T-helper 1 cell treated with Interleukin-12 subunit alpha and Interleukin-12 subunit beta and Interleukin-4 antibody, amounts not matched to agents 30 μg/mL and 1 μg/mL, for 36 hours (primary cell): ENCODE measurements at regions not wholly inside any gene's neighbourhood (a gene's known extent, or its start where the extent isn't known, plus 50 kb on each side); places are given as distances from the start of the nearest gene placed in this dataset.

ENCODE experiments used
- H3K27ac Mint-ChIP-seq: one replicate; pipeline ENCODE4 v1.8.0; 2021; ENCODE audit warnings: mild to moderate bottlenecking, mixed read lengths
- H3K27me3 Mint-ChIP-seq: one replicate; pipeline ENCODE4 v1.8.0; 2021; ENCODE audit warnings: low read depth, mixed read lengths
- H3K36me3 Mint-ChIP-seq: one replicate; pipeline ENCODE4 v1.8.0; 2021; ENCODE audit warnings: low read depth, mixed read lengths
- H3K4me1 Mint-ChIP-seq: one replicate; pipeline ENCODE4 v1.8.0; 2021; ENCODE audit warnings: low read depth, mixed read lengths
- H3K4me3 Mint-ChIP-seq: one replicate; pipeline ENCODE4 v1.8.0; 2021; ENCODE audit warnings: mild to moderate bottlenecking, moderate library complexity, mixed read lengths
- H3K9me3 Mint-ChIP-seq: one replicate; pipeline ENCODE4 v1.8.0; 2021; ENCODE audit warnings: mixed read lengths

- no peaks in the 10 kb centered on the region for H3K9me3 Mint-ChIP-seq
- H3K27me3 Mint-ChIP-seq, result no peaks in the 10 kb centered on the region
- H3K4me3 Mint-ChIP-seq, result no peak overlapping the region
- no peak overlapping the region for H3K27ac Mint-ChIP-seq
- no peaks in the 10 kb centered on the region for H3K4me1 Mint-ChIP-seq
- no peaks in the 10 kb centered on the region for H3K36me3 Mint-ChIP-seq
Observed at GRCh38 chr2:71898375-71898774, 249.3 kb downstream of the CYP26B1 start.

- Mint-ChIP-seq H3K27me3 (no peaks in the 10 kb centered on the region), H3K4me1 (no peaks in the 10 kb centered on the region), H3K27ac (no peak overlapping the region), H3K4me3 (no peak overlapping the region), H3K9me3 (no peaks in the 10 kb centered on the region), H3K36me3 (no peaks in the 10 kb centered on the region)
Observed at GRCh38 chr2:71897836-71898235, 249.8 kb downstream of the CYP26B1 start.

GRCh38 chr2:71897137-71897480 is 250.6 kb downstream of the CYP26B1 start:
- no peak overlapping the region for H3K4me3 Mint-ChIP-seq
- H3K27ac Mint-ChIP-seq, result no peak overlapping the region
- no peaks in the 10 kb centered on the region for H3K4me1 Mint-ChIP-seq
- H3K9me3 Mint-ChIP-seq, result no peaks in the 10 kb centered on the region
- H3K27me3 Mint-ChIP-seq, result no peaks in the 10 kb centered on the region
- H3K36me3 Mint-ChIP-seq, result no peaks in the 10 kb centered on the region

GRCh38 chr2:71896385-71897136 is 251.1 kb downstream of the CYP26B1 start:
- no peaks in the 10 kb centered on the region for H3K36me3 Mint-ChIP-seq
- no peak overlapping the region for H3K27ac Mint-ChIP-seq
- H3K4me1 Mint-ChIP-seq, result no peaks in the 10 kb centered on the region
- no peaks in the 10 kb centered on the region for H3K27me3 Mint-ChIP-seq
- no peaks in the 10 kb centered on the region for H3K9me3 Mint-ChIP-seq
- H3K4me3 Mint-ChIP-seq, result no peak overlapping the region

- Mint-ChIP-seq H3K27ac (no peak overlapping the region), H3K27me3 (no peaks in the 10 kb centered on the region), H3K4me3 (no peak overlapping the region), H3K4me1 (no peaks in the 10 kb centered on the region), H3K36me3 (no peaks in the 10 kb centered on the region), H3K9me3 (no peaks in the 10 kb centered on the region)
Observed at GRCh38 chr2:71895320-71896161, 252.1 kb downstream of the CYP26B1 start.

- Mint-ChIP-seq H3K36me3 (no peaks in the 10 kb centered on the region), H3K4me1 (no peaks in the 10 kb centered on the region), H3K9me3 (no peaks in the 10 kb centered on the region), H3K4me3 (no peak overlapping the region), H3K27me3 (no peaks in the 10 kb centered on the region), H3K27ac (no peak overlapping the region)
Observed at GRCh38 chr2:71894261-71894660, 253.4 kb downstream of the CYP26B1 start.

- H3K9me3 Mint-ChIP-seq, result no peaks in the 10 kb centered on the region
- H3K27me3 Mint-ChIP-seq, result no peaks in the 10 kb centered on the region
- no peak overlapping the region for H3K4me3 Mint-ChIP-seq
- no peaks in the 10 kb centered on the region for H3K36me3 Mint-ChIP-seq
- no peaks in the 10 kb centered on the region for H3K4me1 Mint-ChIP-seq
- H3K27ac Mint-ChIP-seq, result no peak overlapping the region
Observed at GRCh38 chr2:71893646-71894045, 254.0 kb downstream of the CYP26B1 start.

GRCh38 chr2:71892896-71893295 is 254.8 kb downstream of the CYP26B1 start:
- no peaks in the 10 kb centered on the region for H3K9me3 Mint-ChIP-seq
- no peak overlapping the region for H3K4me3 Mint-ChIP-seq
- no peaks in the 10 kb centered on the region for H3K27me3 Mint-ChIP-seq
- H3K36me3 Mint-ChIP-seq, result no peaks in the 10 kb centered on the region
- no peak overlapping the region for H3K27ac Mint-ChIP-seq
- no peaks in the 10 kb centered on the region for H3K4me1 Mint-ChIP-seq

GRCh38 chr2:71892423-71892730 is 255.3 kb downstream of the CYP26B1 start:
- H3K36me3 Mint-ChIP-seq, result no peaks in the 10 kb centered on the region
- no peak overlapping the region for H3K27ac Mint-ChIP-seq
- no peaks in the 10 kb centered on the region for H3K9me3 Mint-ChIP-seq
- no peaks in the 10 kb centered on the region for H3K4me1 Mint-ChIP-seq
- H3K27me3 Mint-ChIP-seq, result no peaks in the 10 kb centered on the region
- no peak overlapping the region for H3K4me3 Mint-ChIP-seq

GRCh38 chr2:71891719-71892422 is 255.8 kb downstream of the CYP26B1 start:
- Mint-ChIP-seq H3K4me3 (no peak overlapping the region), H3K27ac (no peak overlapping the region), H3K9me3 (no peaks in the 10 kb centered on the region), H3K36me3 (no peaks in the 10 kb centered on the region), H3K27me3 (no peaks in the 10 kb centered on the region), H3K4me1 (no peaks in the 10 kb centered on the region)

GRCh38 chr2:71891155-71891554 is 256.5 kb downstream of the CYP26B1 start:
- Mint-ChIP-seq H3K9me3 (no peaks in the 10 kb centered on the region), H3K4me1 (no peaks in the 10 kb centered on the region), H3K4me3 (no peak overlapping the region), H3K27ac (no peak overlapping the region), H3K36me3 (no peaks in the 10 kb centered on the region), H3K27me3 (no peaks in the 10 kb centered on the region)

GRCh38 chr2:71889759-71890684 is 257.6 kb downstream of the CYP26B1 start:
- H3K4me3 Mint-ChIP-seq, result no peak overlapping the region
- H3K4me1 Mint-ChIP-seq, result no peaks in the 10 kb centered on the region
- H3K36me3 Mint-ChIP-seq, result no peaks in the 10 kb centered on the region
- H3K9me3 Mint-ChIP-seq, result no peaks in the 10 kb centered on the region
- H3K27me3 Mint-ChIP-seq, result no peaks in the 10 kb centered on the region
- no peak overlapping the region for H3K27ac Mint-ChIP-seq

- Mint-ChIP-seq H3K27me3 (no peaks in the 10 kb centered on the region), H3K27ac (no peak overlapping the region), H3K4me3 (no peak overlapping the region), H3K9me3 (no peaks in the 10 kb centered on the region), H3K4me1 (no peaks in the 10 kb centered on the region), H3K36me3 (no peaks in the 10 kb centered on the region)
Observed at GRCh38 chr2:71888751-71889445, 258.8 kb downstream of the CYP26B1 start.

GRCh38 chr2:71887196-71887595 is 260.5 kb downstream of the CYP26B1 start:
- Mint-ChIP-seq H3K36me3 (no peaks in the 10 kb centered on the region), H3K4me1 (no peaks in the 10 kb centered on the region), H3K27me3 (no peaks in the 10 kb centered on the region), H3K27ac (no peak overlapping the region), H3K9me3 (no peaks in the 10 kb centered on the region), H3K4me3 (no peak overlapping the region)
